Stomach smooth muscle (tissue), 2 donors: ENCODE measurements at regions not wholly inside any gene's neighbourhood (a gene's known extent, or its start where the extent isn't known, plus 50 kb on each side); places are given as distances from the start of the nearest gene placed in this dataset.

Experiments
- H3K27ac ChIP-seq: one replicate; pipeline ENCODE4 v1.7.0; 2013; ENCODE audit warnings: mild to moderate bottlenecking, low read length, inconsistent platforms
- H3K27me3 ChIP-seq, 2 donors: one replicate each; pipeline ENCODE4 v1.7.0; 2013; ENCODE audit warnings: low read length in 2 of 2; ENCODE audit not compliant: insufficient read depth in 2 of 2, control insufficient read depth in 1 of 2
- H3K36me3 ChIP-seq, 2 donors: one replicate each; pipeline ENCODE4 v1.7.0; 2013; ENCODE audit warnings: low read length in 2 of 2; ENCODE audit not compliant: control insufficient read depth in 2 of 2, insufficient read depth in 2 of 2
- H3K4me1 ChIP-seq: one replicate; pipeline ENCODE4 v1.7.0; 2013; ENCODE audit warnings: low read length; ENCODE audit not compliant: control insufficient read depth, insufficient read depth
- H3K4me3 ChIP-seq, 2 donors: one replicate each; pipeline ENCODE4 v1.7.0; 2013; ENCODE audit warnings: low read length in 2 of 2
- H3K9ac ChIP-seq, 2 donors: one replicate each; pipeline ENCODE4 v1.7.0; 2013; ENCODE audit warnings: low read length in 2 of 2, mild to moderate bottlenecking in 1 of 2
- H3K9me3 ChIP-seq, 2 donors: one replicate each; pipeline ENCODE4 v1.7.0; 2013; ENCODE audit warnings: low read length in 2 of 2; ENCODE audit not compliant: control insufficient read depth in 2 of 2
- donor health status: healthy.
- donor health status: Pancreatic carcinoma.

DNA sequence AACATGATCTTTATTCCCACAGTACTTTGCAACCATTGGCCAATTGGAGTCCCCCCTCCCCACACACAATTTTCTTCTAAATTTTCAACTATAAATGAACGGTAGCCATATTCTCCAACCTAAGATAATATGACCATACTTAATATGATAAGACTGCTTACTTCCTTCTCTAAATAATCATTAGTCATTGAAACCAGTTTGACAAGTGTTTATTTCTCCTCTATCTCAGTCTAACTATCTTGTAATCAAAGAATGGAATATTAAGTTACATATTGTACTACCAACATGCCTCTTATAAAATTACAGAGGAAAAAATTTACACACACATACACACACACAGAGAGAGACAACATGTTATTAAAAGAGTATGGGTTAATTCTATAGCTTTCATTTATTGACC is 567.4 kb upstream of the TMPRSS15 start:
- no peak overlapping the region for H3K4me3 ChIP-seq
- H3K27ac ChIP-seq = no peak overlapping the region
- no peaks in the 10 kb centered on the region for H3K27me3 ChIP-seq

DNA sequence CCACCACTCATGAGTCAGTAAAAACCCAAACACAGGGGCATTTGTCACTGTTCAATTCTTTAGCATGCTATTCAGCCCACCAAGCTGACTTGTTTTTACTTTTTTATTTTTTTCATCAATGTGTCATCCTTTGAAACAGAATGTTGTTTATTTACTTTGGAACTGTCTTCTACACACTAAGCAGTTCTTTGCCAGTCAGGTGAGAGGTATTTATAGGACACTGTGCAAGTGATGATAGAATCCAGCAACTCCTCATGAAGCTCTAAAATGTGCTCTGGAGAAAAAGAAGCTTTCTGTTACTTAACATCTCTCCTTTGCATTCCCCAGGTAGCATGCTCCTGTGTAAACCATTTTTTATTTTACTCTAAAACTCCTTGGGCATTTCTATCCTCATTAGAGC is 582.0 kb upstream of the TMPRSS15 start:
- H3K27ac ChIP-seq = peak overlapping the region; percentile 61
- H3K4me3 ChIP-seq = no peak overlapping the region
- peaks cover 0 to 2% of the 10 kb centered on the region in 2 donors for H3K9me3 ChIP-seq
- H3K27me3 ChIP-seq = no peaks in the 10 kb centered on the region
- no peaks in the 10 kb centered on the region for H3K36me3 ChIP-seq
- peaks cover 8% of the 10 kb centered on the region for H3K4me1 ChIP-seq
- no peak overlapping the region for H3K9ac ChIP-seq

More for the DNA sequence above, 567.4 kb upstream of the TMPRSS15 start:
- H3K4me1 ChIP-seq = no peaks in the 10 kb centered on the region
- no peaks in the 10 kb centered on the region for H3K36me3 ChIP-seq
- H3K9me3 ChIP-seq = no peaks in the 10 kb centered on the region
- no peak overlapping the region for H3K9ac ChIP-seq

DNA sequence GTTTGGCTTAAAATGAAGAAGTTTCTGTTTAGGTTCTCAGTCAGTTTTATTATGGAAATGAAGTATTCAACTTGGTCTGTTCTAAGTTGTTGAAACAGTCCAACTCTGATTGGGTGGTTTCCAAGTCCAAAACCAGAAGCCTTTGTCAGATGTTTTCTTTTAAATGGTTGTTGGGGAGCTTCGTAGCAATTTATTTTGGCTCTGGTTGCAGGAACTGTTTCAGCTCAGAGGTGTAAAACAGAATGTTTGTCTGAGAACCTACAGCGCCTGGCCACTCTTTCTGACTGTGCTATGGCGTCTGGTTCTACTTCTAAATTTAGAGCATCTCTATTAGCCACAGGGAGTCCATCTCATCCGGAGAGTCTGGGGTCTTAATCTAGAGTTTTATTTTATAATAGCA is 582.6 kb upstream of the TMPRSS15 start:
- Histone ChIP-seq H3K4me3 (peak overlapping the region in 1 of 2 donors; percentile 29), H3K36me3 (no peaks in the 10 kb centered on the region), H3K4me1 (peaks cover 8% of the 10 kb centered on the region), H3K9ac (no peak overlapping the region), H3K27me3 (no peaks in the 10 kb centered on the region), H3K9me3 (peaks cover 0 to 2% of the 10 kb centered on the region in 2 donors), H3K27ac (peak overlapping the region; percentile 42)

DNA sequence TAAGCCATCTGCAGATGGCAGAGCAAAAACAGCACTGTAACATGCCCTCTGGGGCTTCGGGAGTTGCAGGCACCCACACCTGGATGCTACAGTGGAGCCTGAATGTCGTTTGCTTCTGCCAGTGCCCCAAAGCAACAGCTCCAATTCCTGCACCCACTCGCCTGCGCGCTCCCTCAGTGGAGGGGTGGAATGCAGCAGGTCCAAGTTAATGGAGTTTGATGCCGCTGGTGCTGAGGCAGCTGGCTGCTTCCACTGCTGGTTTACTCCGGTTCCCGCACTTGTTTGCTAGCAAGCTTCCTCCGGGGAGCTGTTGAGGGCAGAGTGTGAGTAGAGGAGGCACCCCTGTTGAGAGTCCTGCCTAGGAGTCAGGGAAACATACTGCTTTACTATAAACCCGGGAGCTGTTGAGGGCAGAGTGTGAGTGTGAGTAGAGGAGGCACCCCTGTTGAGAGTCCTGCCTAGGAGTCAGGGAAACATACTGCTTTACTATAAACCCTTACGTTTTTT is 584.0 kb upstream of the TMPRSS15 start:
- Histone ChIP-seq H3K9me3 (peaks cover 0 to 2% of the 10 kb centered on the region in 2 donors), H3K27ac (peak overlapping the region; percentile 42), H3K9ac (no peak overlapping the region), H3K4me3 (no peak overlapping the region), H3K4me1 (peaks cover 8% of the 10 kb centered on the region), H3K27me3 (no peaks in the 10 kb centered on the region), H3K36me3 (no peaks in the 10 kb centered on the region)

DNA sequence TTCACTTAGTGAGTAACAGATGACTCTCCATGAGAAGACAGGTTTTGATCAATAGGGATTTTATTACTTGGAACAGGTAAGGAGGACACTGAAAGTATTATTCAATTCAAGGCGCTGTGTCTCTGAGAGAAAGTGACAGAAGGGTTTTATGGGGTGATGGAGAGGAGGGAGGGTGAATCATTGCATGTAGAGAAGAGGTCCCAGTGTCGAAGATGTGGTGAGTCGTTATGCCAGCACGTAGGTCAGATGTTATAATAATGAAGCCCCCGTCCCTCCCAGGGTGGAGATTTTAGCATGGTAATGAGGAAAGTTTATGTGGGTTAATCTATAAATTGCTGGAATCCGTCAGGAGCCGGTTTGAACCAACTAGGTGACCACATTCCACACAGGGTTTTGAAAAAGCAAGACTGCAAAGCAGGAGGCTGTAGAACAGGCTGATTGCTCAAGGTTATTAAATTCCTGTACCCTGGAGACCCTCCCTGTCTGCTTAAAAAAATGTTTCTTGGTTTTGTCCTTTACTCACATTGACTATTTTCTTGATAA is 586.4 kb upstream of the TMPRSS15 start:
- Histone ChIP-seq H3K27ac (no peak overlapping the region), H3K36me3 (no peaks in the 10 kb centered on the region), H3K9me3 (peaks cover under 1 to 3% of the 10 kb centered on the region in 2 donors), H3K4me1 (peaks cover 8% of the 10 kb centered on the region), H3K4me3 (no peak overlapping the region), H3K9ac (no peak overlapping the region), H3K27me3 (no peaks in the 10 kb centered on the region)

DNA sequence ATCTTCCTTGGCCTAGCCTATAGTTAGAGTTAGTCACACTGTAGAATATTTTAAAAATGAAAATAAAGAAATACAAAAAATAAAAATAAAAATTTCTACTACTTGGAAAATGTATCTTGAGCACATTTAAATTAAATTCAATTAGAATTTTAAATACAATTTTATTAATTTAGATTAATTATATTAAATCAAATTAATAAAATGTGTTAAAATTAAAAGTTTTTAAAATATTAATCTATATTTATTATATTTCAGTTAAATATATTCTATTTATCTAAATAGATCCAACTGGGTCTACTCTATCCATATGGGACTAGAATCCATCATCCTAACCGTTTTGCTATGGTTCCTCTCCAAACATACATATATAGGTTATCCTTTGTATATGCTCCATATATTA is 588.3 kb upstream of the TMPRSS15 start:
- H3K9ac ChIP-seq = no peak overlapping the region
- peaks cover 8% of the 10 kb centered on the region for H3K4me1 ChIP-seq
- no peaks in the 10 kb centered on the region for H3K27me3 ChIP-seq
- no peaks in the 10 kb centered on the region for H3K36me3 ChIP-seq
- peaks cover 0 to 3% of the 10 kb centered on the region in 2 donors for H3K9me3 ChIP-seq
- H3K27ac ChIP-seq = no peak overlapping the region
- H3K4me3 ChIP-seq = no peak overlapping the region

DNA sequence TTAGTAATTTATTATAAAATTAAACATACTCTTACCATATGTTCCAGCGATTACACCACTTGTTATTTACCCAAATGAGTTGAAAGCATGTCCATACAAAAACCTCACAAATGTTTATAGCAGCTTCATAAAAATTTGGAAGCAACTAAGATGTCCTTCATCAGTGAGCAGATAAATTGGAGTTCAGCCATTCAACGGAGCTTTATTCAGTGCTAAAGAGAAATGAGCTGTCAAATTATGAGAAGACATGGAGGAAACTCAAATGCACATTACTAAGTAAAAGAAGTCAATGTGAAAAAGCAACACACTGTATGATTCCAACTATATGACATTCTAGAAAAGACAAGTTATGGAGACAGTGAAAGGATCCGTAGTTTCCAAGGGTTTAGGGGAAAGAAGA is 606.7 kb upstream of the TMPRSS15 start:
- no peak overlapping the region for H3K4me3 ChIP-seq
- H3K9ac ChIP-seq = no peak overlapping the region
- H3K4me1 ChIP-seq = no peaks in the 10 kb centered on the region
- H3K27ac ChIP-seq = no peak overlapping the region
- no peaks in the 10 kb centered on the region for H3K36me3 ChIP-seq
- H3K27me3 ChIP-seq = no peaks in the 10 kb centered on the region
- H3K9me3 ChIP-seq = no peaks in the 10 kb centered on the region

DNA sequence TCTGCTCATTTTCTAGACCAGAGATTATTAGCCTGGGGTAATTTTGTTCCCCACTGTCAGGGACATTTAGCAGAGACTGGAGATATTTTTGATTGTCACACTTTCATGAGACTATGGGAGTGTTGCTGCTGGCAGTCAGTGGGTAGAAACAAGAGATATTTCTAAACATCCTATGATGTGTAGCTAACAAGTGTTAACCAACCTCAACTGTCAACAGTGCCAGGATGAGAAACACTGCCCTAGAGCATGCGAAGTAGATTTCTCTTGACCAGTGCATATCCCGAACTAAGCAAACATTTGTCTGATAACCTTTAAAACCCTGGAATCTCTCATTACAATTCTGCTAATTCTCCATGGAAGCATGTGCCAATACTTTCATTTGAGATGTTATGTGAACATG is 607.4 kb upstream of the TMPRSS15 start:
- Histone ChIP-seq H3K27me3 (no peaks in the 10 kb centered on the region), H3K36me3 (no peaks in the 10 kb centered on the region), H3K27ac (no peak overlapping the region), H3K9ac (no peak overlapping the region), H3K4me3 (no peak overlapping the region), H3K4me1 (no peaks in the 10 kb centered on the region), H3K9me3 (no peaks in the 10 kb centered on the region)

DNA sequence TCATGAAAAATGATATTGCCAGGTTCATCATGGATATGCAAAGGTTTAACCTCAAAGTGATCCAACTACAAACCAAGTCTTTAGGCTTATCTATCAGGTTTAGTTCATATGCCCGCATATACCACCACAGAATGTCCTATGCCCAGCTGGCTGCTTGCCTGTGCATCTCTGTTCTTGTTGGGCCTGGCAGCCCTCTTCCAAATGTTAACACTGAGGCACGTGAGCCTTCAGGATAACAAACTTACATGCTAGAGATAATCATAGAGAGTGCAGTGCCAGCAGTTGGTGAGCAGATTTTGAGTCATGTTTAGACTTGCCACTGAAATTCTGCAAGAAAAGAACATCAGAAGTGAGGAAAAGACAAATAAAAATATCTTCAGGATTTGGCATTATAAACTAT is 607.9 kb upstream of the TMPRSS15 start:
- Histone ChIP-seq H3K9me3 (no peaks in the 10 kb centered on the region), H3K4me1 (no peaks in the 10 kb centered on the region), H3K9ac (no peak overlapping the region), H3K4me3 (no peak overlapping the region), H3K27me3 (no peaks in the 10 kb centered on the region), H3K36me3 (no peaks in the 10 kb centered on the region), H3K27ac (no peak overlapping the region)

DNA sequence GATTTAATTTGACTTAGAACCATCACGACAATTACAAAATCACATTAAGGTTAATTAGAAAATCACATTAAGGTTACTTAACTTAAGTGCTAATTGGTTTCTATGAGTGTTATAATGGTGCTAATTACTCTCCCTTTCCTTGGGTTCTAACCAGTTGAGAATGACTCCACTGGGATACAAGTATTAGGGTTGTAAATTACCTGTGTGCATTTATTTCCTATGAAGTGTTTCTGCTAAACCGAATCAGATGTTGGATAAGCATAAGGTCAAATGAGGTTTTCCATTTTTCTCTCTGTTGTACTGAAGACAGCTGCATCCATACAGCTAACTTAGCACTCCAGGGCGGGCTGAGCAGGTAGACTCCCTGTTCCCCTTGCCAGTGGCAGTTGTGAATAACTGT is 610.3 kb upstream of the TMPRSS15 start:
- Histone ChIP-seq H3K4me1 (no peaks in the 10 kb centered on the region), H3K27me3 (no peaks in the 10 kb centered on the region), H3K27ac (no peak overlapping the region), H3K4me3 (no peak overlapping the region), H3K36me3 (no peaks in the 10 kb centered on the region), H3K9me3 (no peaks in the 10 kb centered on the region), H3K9ac (no peak overlapping the region)

DNA sequence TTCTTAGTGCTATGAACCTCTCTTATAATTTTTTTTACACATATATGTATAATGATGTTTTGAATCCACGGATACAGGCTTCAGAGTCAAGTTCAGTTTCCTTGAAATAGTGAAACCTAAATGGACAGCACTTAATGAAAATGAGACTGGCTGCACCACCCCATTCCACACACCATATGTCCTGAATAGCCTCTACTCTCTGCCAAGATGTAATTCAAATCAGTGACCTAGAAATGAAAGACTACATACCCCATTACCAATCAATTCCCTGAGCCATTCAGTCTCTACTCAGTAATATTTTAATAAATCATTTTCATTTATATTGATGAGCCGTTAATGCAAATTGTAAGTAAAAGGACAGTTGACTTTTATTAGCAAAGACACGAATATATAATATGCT is 614.9 kb upstream of the TMPRSS15 start:
- no peaks in the 10 kb centered on the region for H3K27me3 ChIP-seq
- no peak overlapping the region for H3K9ac ChIP-seq
- H3K36me3 ChIP-seq = no peaks in the 10 kb centered on the region
- no peaks in the 10 kb centered on the region for H3K9me3 ChIP-seq
- H3K4me1 ChIP-seq = no peaks in the 10 kb centered on the region
- no peak overlapping the region for H3K27ac ChIP-seq
- H3K4me3 ChIP-seq = no peak overlapping the region
